K562 (cell line): ENCODE measurements at regions not wholly inside any gene's neighbourhood (a gene's known extent, or its start where the extent isn't known, plus 50 kb on each side); places are given as distances from the start of the nearest gene placed in this dataset.
A peak's percentile ranks its signal among the peaks of the same experiment; 100 is the strongest.

Experiments
- AFF4 ChIP-seq: sonication (generic); formaldehyde crosslinking; IDR thresholded peaks from 2 replicates; pipeline ENCODE4 v1.8.0; 2023; ENCODE audit warnings: mild to moderate bottlenecking, missing genetic modification reagents
- CBX8 ChIP-seq: fragments of 200-600 bp; sonication (generic); IDR thresholded peaks from 2 replicates; pipeline ENCODE4 v1.6.1; 2012; ENCODE audit warnings: borderline replicate concordance, mixed run types, low read depth, mild to moderate bottlenecking, moderate library complexity, mixed read lengths, low read length, control low read depth, inconsistent platforms; ENCODE audit not compliant: poor library complexity, severe bottlenecking; ENCODE audit errors: extremely low read depth
- E2F4 ChIP-seq: sonication (generic); formaldehyde crosslinking; IDR thresholded peaks from 2 replicates; pipeline ENCODE4 v1.8.0; 2022; ENCODE audit warnings: mild to moderate bottlenecking, low read depth, missing genetic modification reagents
- EWSR1 ChIP-seq: fragments of 450-650 bp; IDR thresholded peaks from 2 replicates; pipeline ENCODE4 v1.6.1; 2018; ENCODE audit warnings: borderline replicate concordance, mild to moderate bottlenecking, low read depth, moderate library complexity; ENCODE audit not compliant: partially characterized antibody
- KLF1 ChIP-seq: fragments of 450-650 bp; IDR thresholded peaks from 2 replicates; pipeline ENCODE4 v1.6.1; 2016; ENCODE audit warnings: missing genetic modification characterization, missing compliant biosample characterization
- NFIX ChIP-seq: fragments of 250-450 bp; sonication (Bioruptor Pico); IDR thresholded peaks from 2 replicates; pipeline ENCODE4 v1.4.0; 2020; ENCODE audit warnings: low read depth, mild to moderate bottlenecking, moderate library complexity
- NFXL1 ChIP-seq: fragments of 450-650 bp; formaldehyde crosslinking; IDR thresholded peaks from 2 replicates; pipeline ENCODE4 v1.4.0; 2021; ENCODE audit warnings: mild to moderate bottlenecking
- NR2C2 ChIP-seq, 2 experiments: fragments of 200-800 bp in 1 of 2; sonication (Bioruptor generic) in 1 of 2; sonication (generic) in 1 of 2; formaldehyde crosslinking in 1 of 2; IDR thresholded peaks; 2 replicates each; pipeline versions ENCODE4 v1.6.1 to v1.8.0; 2016 to 2022; ENCODE audit warnings: mild to moderate bottlenecking in 1 of 2, missing compliant biosample characterization in 1 of 2, missing genetic modification characterization in 1 of 2, missing genetic modification reagents in 1 of 2
- PHF20 ChIP-seq: fragments of 450-650 bp; IDR thresholded peaks from 2 replicates; pipeline ENCODE4 v1.6.1; 2018; ENCODE audit not compliant: partially characterized antibody
- SMARCA5 ChIP-seq: fragments of 450-650 bp; IDR thresholded peaks from 2 replicates; pipeline ENCODE4 v1.6.1; 2016
- SREBF2 ChIP-seq: sonication (generic); formaldehyde crosslinking; IDR thresholded peaks from 2 replicates; pipeline ENCODE4 v1.4.0; 2020; ENCODE audit warnings: mild to moderate bottlenecking, missing genetic modification reagents
- ZBTB2 ChIP-seq: fragments of 450-650 bp; IDR thresholded peaks from 2 replicates; pipeline ENCODE4 v1.6.1; 2016; ENCODE audit warnings: antibody characterized with exemption
- ZBTB8A ChIP-seq: fragments of 450-650 bp; IDR thresholded peaks from 2 replicates; pipeline ENCODE4 v1.6.1; 2018; ENCODE audit warnings: mild to moderate bottlenecking, moderate library complexity; ENCODE audit not compliant: partially characterized antibody
- ZFP36 ChIP-seq: fragments of 150-350 bp; IDR thresholded peaks from 2 replicates; pipeline ENCODE4 v1.6.1; 2018; ENCODE audit warnings: low read length, low read depth; ENCODE audit not compliant: partially characterized antibody
- ZFX ChIP-seq: sonication (generic); formaldehyde crosslinking; IDR thresholded peaks from 2 replicates; pipeline ENCODE4 v1.8.0; 2022; ENCODE audit warnings: mild to moderate bottlenecking, missing genetic modification reagents, moderate library complexity
- ZNF184 ChIP-seq: sonication (generic); formaldehyde crosslinking; IDR thresholded peaks from 2 replicates; pipeline ENCODE4 v1.5.0; 2020; ENCODE audit warnings: missing genetic modification reagents
- ZNF75A ChIP-seq: fragments of 450-650 bp; formaldehyde crosslinking; IDR thresholded peaks from 2 replicates; pipeline ENCODE4 v1.4.0; 2020; ENCODE audit warnings: mild to moderate bottlenecking
- ZNF830 ChIP-seq: fragments of 250-450 bp; sonication (Bioruptor Pico); IDR thresholded peaks from 2 replicates; pipeline ENCODE4 v1.5.0; 2021; ENCODE audit warnings: mild to moderate bottlenecking
- TF ChIP-seq, protein P1 (sequence below): IDR thresholded peaks from 2 replicates; pipeline ENCODE4 v1.6.1; 2016; ENCODE audit warnings: missing genetic modification characterization, missing compliant biosample characterization

GRCh38 chr6:27838058-27838944 is 73.9 kb downstream of the OR2B2 start (continued):
- no peak for TF ChIP-seq EWSR1
- TF ChIP-seq NFXL1 (CRISPR knock-in tag) = peak; percentile 50; the same call in 1 of the 2 replicates
- no peak for TF ChIP-seq ZNF184 (CRISPR knock-in tag)
- TF ChIP-seq NFIX (CRISPR knock-in tag) = no peak
- TF ChIP-seq SREBF2 (CRISPR knock-in tag) = 0 out of 2 replicates have a peak, but pooled peaks have one; percentile 85
- TF ChIP-seq, protein P1, sequence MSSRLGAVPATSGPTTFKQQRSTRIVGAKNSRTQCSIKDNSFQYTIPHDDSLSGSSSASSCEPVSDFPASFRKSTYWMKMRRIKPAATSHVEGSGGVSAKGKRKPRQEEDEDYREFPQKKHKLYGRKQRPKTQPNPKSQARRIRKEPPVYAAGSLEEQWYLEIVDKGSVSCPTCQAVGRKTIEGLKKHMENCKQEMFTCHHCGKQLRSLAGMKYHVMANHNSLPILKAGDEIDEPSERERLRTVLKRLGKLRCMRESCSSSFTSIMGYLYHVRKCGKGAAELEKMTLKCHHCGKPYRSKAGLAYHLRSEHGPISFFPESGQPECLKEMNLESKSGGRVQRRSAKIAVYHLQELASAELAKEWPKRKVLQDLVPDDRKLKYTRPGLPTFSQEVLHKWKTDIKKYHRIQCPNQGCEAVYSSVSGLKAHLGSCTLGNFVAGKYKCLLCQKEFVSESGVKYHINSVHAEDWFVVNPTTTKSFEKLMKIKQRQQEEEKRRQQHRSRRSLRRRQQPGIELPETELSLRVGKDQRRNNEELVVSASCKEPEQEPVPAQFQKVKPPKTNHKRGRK (tag) = no peak
- TF ChIP-seq SMARCA5 = no peak
- peak; percentile 14; the same call in 1 of the 2 replicates for TF ChIP-seq ZNF830 (CRISPR knock-in tag)
- TF ChIP-seq ZBTB2 = peak; percentile 11; the same call in 1 of the 2 replicates
- TF ChIP-seq ZFP36 = no peak
- TF ChIP-seq NR2C2 (CRISPR knock-in tag; IDR thresholded peaks at IDR 0.05) = no peak; the same call in 1 of the 2 replicates
- peak; percentile 4; the same call in 1 of the 2 replicates for TF ChIP-seq NR2C2 (tag; IDR thresholded peaks at IDR 0.05)
- TF ChIP-seq PHF20 = no peak
- peak; percentile 87 for TF ChIP-seq E2F4
- peak; percentile 86 for TF ChIP-seq ZFX (CRISPR knock-in tag)
- TF ChIP-seq CBX8 = no peak
- peak; percentile 98 for TF ChIP-seq AFF4 (CRISPR knock-in tag)
- no peak for TF ChIP-seq ZBTB8A
- no peak; the same call in 1 of the 2 replicates for TF ChIP-seq KLF1
- TF ChIP-seq ZNF75A (CRISPR knock-in tag) = no peak
